Ishikawa (cell line): ENCODE measurements at regions not wholly inside any gene's neighbourhood (a gene's known extent, or its start where the extent isn't known, plus 50 kb on each side); places are given as distances from the start of the nearest gene placed in this dataset.

Experiments
- CEBPB ChIP-seq: IDR thresholded peaks from 2 replicates; pipeline ENCODE4 v1.6.1; 2012
- CREB1 ChIP-seq: IDR thresholded peaks from 2 replicates; pipeline ENCODE4 v1.6.1; 2012; ENCODE audit warnings: low read depth
- EGR1 ChIP-seq: IDR thresholded peaks from 2 replicates; pipeline ENCODE4 v1.6.1; 2012
- EP300 ChIP-seq: IDR thresholded peaks from 2 replicates; pipeline ENCODE4 v1.6.1; 2012; ENCODE audit warnings: borderline replicate concordance
- FOXM1 ChIP-seq: IDR thresholded peaks from 2 replicates; pipeline ENCODE4 v1.6.1; 2012; ENCODE audit warnings: low read depth, borderline replicate concordance
- MAX ChIP-seq: IDR thresholded peaks from 2 replicates; pipeline ENCODE4 v1.6.1; 2012
- NFIC ChIP-seq: IDR thresholded peaks from 2 replicates; pipeline ENCODE4 v1.6.1; 2012
- RAD21 ChIP-seq: IDR thresholded peaks from 2 replicates; pipeline ENCODE4 v1.6.1; 2012; ENCODE audit warnings: low read depth
- TAF1 ChIP-seq: IDR thresholded peaks from 2 replicates; pipeline ENCODE4 v1.6.1; 2012; ENCODE audit warnings: low read depth, mild to moderate bottlenecking
- TCF12 ChIP-seq: IDR thresholded peaks from 2 replicates; pipeline ENCODE4 v1.6.1; 2012; ENCODE audit warnings: low read depth
- TEAD4 ChIP-seq: IDR thresholded peaks from 2 replicates; pipeline ENCODE4 v1.6.1; 2012
- USF1 ChIP-seq: IDR thresholded peaks from 2 replicates; pipeline ENCODE4 v1.6.1; 2012
- YY1 ChIP-seq: IDR thresholded peaks from 2 replicates; pipeline ENCODE4 v1.6.1; 2012; ENCODE audit warnings: low read depth
- ZBTB7A ChIP-seq: IDR thresholded peaks from 2 replicates; pipeline ENCODE4 v1.6.1; 2012; ENCODE audit warnings: low read depth
- TF ChIP-seq, protein P1 (sequence below): IDR thresholded peaks from 2 replicates; pipeline ENCODE4 v1.6.1; 2012; ENCODE audit warnings: low read depth, mild to moderate bottlenecking

GRCh38 chr18:76668119-76668518 lies 154.2 kb upstream of the ZNF236 start:
- TF ChIP-seq USF1 (no peak), EGR1 (no peak), RAD21 (no peak), TEAD4 (no peak), YY1 (no peak), EP300 (no peak), MAX (no peak), TCF12 (no peak)

GRCh38 chr18:76667603-76668002 lies 154.8 kb upstream of the ZNF236 start:
- TF ChIP-seq TEAD4 = no peak
- TF ChIP-seq MAX = no peak
- TF ChIP-seq USF1 = no peak
- TF ChIP-seq ZBTB7A = no peak
- TF ChIP-seq EGR1 = no peak
- TF ChIP-seq TCF12 = no peak
- TF ChIP-seq TAF1 = no peak
- TF ChIP-seq, protein P1, sequence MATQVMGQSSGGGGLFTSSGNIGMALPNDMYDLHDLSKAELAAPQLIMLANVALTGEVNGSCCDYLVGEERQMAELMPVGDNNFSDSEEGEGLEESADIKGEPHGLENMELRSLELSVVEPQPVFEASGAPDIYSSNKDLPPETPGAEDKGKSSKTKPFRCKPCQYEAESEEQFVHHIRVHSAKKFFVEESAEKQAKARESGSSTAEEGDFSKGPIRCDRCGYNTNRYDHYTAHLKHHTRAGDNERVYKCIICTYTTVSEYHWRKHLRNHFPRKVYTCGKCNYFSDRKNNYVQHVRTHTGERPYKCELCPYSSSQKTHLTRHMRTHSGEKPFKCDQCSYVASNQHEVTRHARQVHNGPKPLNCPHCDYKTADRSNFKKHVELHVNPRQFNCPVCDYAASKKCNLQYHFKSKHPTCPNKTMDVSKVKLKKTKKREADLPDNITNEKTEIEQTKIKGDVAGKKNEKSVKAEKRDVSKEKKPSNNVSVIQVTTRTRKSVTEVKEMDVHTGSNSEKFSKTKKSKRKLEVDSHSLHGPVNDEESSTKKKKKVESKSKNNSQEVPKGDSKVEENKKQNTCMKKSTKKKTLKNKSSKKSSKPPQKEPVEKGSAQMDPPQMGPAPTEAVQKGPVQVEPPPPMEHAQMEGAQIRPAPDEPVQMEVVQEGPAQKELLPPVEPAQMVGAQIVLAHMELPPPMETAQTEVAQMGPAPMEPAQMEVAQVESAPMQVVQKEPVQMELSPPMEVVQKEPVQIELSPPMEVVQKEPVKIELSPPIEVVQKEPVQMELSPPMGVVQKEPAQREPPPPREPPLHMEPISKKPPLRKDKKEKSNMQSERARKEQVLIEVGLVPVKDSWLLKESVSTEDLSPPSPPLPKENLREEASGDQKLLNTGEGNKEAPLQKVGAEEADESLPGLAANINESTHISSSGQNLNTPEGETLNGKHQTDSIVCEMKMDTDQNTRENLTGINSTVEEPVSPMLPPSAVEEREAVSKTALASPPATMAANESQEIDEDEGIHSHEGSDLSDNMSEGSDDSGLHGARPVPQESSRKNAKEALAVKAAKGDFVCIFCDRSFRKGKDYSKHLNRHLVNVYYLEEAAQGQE = no peak
- TF ChIP-seq FOXM1 = no peak
- TF ChIP-seq RAD21 = no peak
- no peak for TF ChIP-seq YY1
- TF ChIP-seq CREB1 = no peak

- no peak for TF ChIP-seq YY1
- TF ChIP-seq ZBTB7A = no peak
- no peak for TF ChIP-seq TCF12
- no peak for TF ChIP-seq USF1
- no peak for TF ChIP-seq CEBPB
- TF ChIP-seq TAF1 = no peak
- no peak for TF ChIP-seq EGR1
- no peak for TF ChIP-seq NFIC
- no peak for TF ChIP-seq FOXM1
- no peak for TF ChIP-seq CREB1
- TF ChIP-seq, protein P1 = no peak
- no peak for TF ChIP-seq EP300
- TF ChIP-seq RAD21 = no peak
- no peak for TF ChIP-seq MAX
Measured at GRCh38 chr18:76662626-76663025, 159.7 kb upstream of the ZNF236 start.

GRCh38 chr18:76660571-76661192 lies 161.7 kb upstream of the ZNF236 start:
- TF ChIP-seq, protein P1 = no peak
- TF ChIP-seq EP300 (no peak), EGR1 (no peak), NFIC (no peak), YY1 (no peak), ZBTB7A (no peak), CEBPB (no peak)
